ENCODE measurements at regions not wholly inside any gene's neighbourhood (a gene's known extent, or its start where the extent isn't known, plus 50 kb on each side); places are given as distances from the start of the nearest gene placed in this dataset.

GRCh38 chr2:226211439-226211838 is 588.2 kb downstream of the IRS1 start:
- Histone ChIP-seq H3K9me3 (no peaks in the 10 kb centered on the region), H3K4me1 (replicated peaks) (peaks cover 3% of the 10 kb centered on the region), H3K27me3 (replicated peaks; ENCODE audit: insufficient read depth) (no peaks in the 10 kb centered on the region), H3K27ac (peak overlapping the region in 1 of 2 donors; percentile 14), H3K36me3 (no peaks in the 10 kb centered on the region), H3K4me3 (no peak overlapping the region)
- intact Hi-C loops (cut with DNase I) = loop anchor here (10.0 kb wide), 1 partner anchor 583 kb away; the partner anchor contains the start of gene IRS1
- DNase-seq (ENCODE audit: low spot score) = peak; percentile 71
- WGBS = 11% methylated on average over 1 of the region's 1 CpG
- no peak for TF ChIP-seq POLR2A (IDR thresholded peaks at IDR 0.05)
- TF ChIP-seq POLR2AphosphoS5 (IDR thresholded peaks at IDR 0.05) = peak; percentile 89
- no peak for TF ChIP-seq CTCF (IDR thresholded peaks at IDR 0.05)

- H3K27me3 ChIP-seq (replicated peaks; ENCODE audit: insufficient read depth) = no peaks in the 10 kb centered on the region
- DNase-seq (ENCODE audit: low spot score) = no peak
- no peaks in the 10 kb centered on the region for H3K9me3 ChIP-seq
- H3K4me3 ChIP-seq = no peak overlapping the region
- 55% methylated on average over 2 of the region's 2 CpGs for WGBS
- H3K4me1 ChIP-seq (replicated peaks) = peaks cover 3% of the 10 kb centered on the region
- no peak overlapping the region for H3K27ac ChIP-seq
- H3K36me3 ChIP-seq = no peaks in the 10 kb centered on the region
- intact Hi-C loops (cut with DNase I) = no loop called here
- TF ChIP-seq POLR2AphosphoS5 (IDR thresholded peaks at IDR 0.05) (no peak), CTCF (IDR thresholded peaks at IDR 0.05) (no peak), POLR2A (IDR thresholded peaks at IDR 0.05) (no peak)
Observed at GRCh38 chr2:226208726-226209125, 590.9 kb downstream of the IRS1 start.

- Histone ChIP-seq H3K27ac (no peak overlapping the region), H3K9me3 (no peaks in the 10 kb centered on the region), H3K36me3 (no peaks in the 10 kb centered on the region), H3K4me1 (replicated peaks) (peaks cover 3% of the 10 kb centered on the region), H3K27me3 (replicated peaks; ENCODE audit: insufficient read depth) (no peaks in the 10 kb centered on the region), H3K4me3 (no peak overlapping the region)
- no peak for TF ChIP-seq POLR2A (IDR thresholded peaks at IDR 0.05)
- TF ChIP-seq CTCF (IDR thresholded peaks at IDR 0.05) = no peak
- TF ChIP-seq POLR2AphosphoS5 (IDR thresholded peaks at IDR 0.05) = no peak
- intact Hi-C loops (cut with DNase I) = no loop called here
- WGBS = 71% methylated on average over 5 of the region's 5 CpGs
- no peak for DNase-seq (ENCODE audit: low spot score)
Observed at GRCh38 chr2:226207671-226208070, 591.9 kb downstream of the IRS1 start.

- TF ChIP-seq POLR2AphosphoS5 (IDR thresholded peaks at IDR 0.05) (no peak), CTCF (IDR thresholded peaks at IDR 0.05) (no peak), POLR2A (IDR thresholded peaks at IDR 0.05) (no peak)
- Histone ChIP-seq H3K27ac (no peak overlapping the region), H3K36me3 (no peaks in the 10 kb centered on the region), H3K27me3 (replicated peaks; ENCODE audit: insufficient read depth) (no peaks in the 10 kb centered on the region), H3K4me3 (no peak overlapping the region), H3K4me1 (replicated peaks) (no peaks in the 10 kb centered on the region), H3K9me3 (no peaks in the 10 kb centered on the region)
- intact Hi-C loops (cut with DNase I) = no loop called here
- WGBS = 86% methylated on average over 2 of the region's 2 CpGs
- no peak for DNase-seq (ENCODE audit: low spot score)
Observed at GRCh38 chr2:226199555-226199954, 600.1 kb downstream of the IRS1 start.

DNA sequence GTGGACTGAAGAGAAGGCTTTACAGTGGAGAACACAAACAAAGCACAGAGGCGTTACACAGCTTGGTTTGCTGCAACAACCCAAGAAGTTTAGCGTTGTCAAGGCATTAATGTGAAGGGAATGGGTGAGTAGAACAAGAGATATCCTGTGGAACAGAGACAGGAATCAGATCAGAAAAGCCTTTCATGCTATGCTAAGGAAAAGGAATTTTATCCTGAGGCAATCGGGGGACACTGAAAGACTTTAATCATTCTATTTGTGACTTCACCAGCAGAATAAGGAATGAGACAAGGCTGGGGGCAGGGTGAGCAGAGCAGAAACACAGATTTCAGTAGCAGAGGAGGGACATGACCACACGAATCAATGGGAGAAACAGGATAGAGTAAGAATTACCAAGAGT is 600.7 kb downstream of the IRS1 start:
- Histone ChIP-seq H3K4me3 (no peak overlapping the region), H3K27me3 (replicated peaks; ENCODE audit: insufficient read depth) (no peaks in the 10 kb centered on the region), H3K4me1 (replicated peaks) (no peaks in the 10 kb centered on the region), H3K9me3 (no peaks in the 10 kb centered on the region), H3K27ac (no peak overlapping the region), H3K36me3 (no peaks in the 10 kb centered on the region)
- 89% methylated on average over 4 of the region's 4 CpGs for WGBS
- TF ChIP-seq POLR2AphosphoS5 (IDR thresholded peaks at IDR 0.05) (no peak), CTCF (IDR thresholded peaks at IDR 0.05) (no peak), POLR2A (IDR thresholded peaks at IDR 0.05) (no peak)
- intact Hi-C loops (cut with DNase I) = no loop called here
- DNase-seq (ENCODE audit: low spot score) = no peak
